ENCODE measurements at regions not wholly inside any gene's neighbourhood (a gene's known extent, or its start where the extent isn't known, plus 50 kb on each side); places are given as distances from the start of the nearest gene placed in this dataset.

DNA sequence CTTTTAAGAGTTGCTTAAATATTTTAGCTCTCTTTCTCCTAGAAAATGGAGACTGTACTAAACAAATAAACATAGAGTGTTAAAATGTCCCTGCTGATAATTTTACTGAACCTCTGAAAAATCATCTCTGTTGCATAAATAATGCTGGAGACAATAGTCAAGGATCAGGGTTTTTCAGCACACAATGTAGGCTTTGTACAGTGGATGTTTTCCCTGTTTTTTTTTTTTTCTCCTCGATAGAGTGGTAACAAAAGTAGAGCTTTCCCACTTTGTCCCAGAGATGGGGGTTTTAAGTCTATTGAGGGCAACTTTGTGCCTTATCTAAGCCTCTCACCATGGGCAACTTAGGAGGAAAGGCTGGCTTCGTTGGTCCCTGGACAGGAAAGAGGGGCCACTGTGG lies 222.6 kb upstream of the HDDC2 start:
- TF ChIP-seq ZNF274 (IDR thresholded peaks at IDR 0.05; ENCODE audit: low read depth, low read length): no peak
- no peak overlapping the region for H3K4me3 ChIP-seq (ENCODE audit: low read length)

DNA sequence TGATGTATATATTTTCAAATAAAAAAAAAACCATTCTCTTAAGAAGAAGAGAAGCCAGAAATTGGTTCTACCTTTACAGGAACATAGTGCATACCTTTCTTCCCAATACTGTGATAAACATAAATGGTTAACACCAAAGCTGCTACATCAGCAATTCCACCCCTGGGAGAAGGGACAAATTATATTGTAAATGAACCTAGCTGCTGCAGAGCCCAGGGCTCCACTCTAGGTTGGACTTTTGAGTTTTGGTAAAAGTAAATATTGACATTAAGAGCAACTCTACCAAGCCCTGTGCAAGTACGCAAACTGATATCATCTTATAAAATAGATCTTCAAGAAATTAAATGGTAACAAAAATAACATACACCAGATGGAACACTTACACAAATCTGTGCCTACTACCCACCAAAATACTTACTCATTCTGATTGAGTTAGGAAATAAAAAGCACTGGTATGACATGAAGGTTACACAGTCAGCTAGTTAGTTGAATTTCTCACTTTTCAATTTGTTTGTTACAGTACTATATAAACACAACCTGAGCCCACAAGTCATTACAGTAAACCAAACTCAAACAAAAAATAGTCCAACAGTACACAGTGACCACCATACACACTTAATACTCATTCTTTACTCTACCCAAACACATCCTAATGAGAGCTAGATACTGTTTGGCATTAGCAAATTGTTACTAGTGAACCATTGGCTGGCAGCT lies 223.3 kb upstream of the HEY2 start:
- no peak for TF ChIP-seq ZNF274 (IDR thresholded peaks at IDR 0.05; ENCODE audit: low read depth, low read length)

DNA sequence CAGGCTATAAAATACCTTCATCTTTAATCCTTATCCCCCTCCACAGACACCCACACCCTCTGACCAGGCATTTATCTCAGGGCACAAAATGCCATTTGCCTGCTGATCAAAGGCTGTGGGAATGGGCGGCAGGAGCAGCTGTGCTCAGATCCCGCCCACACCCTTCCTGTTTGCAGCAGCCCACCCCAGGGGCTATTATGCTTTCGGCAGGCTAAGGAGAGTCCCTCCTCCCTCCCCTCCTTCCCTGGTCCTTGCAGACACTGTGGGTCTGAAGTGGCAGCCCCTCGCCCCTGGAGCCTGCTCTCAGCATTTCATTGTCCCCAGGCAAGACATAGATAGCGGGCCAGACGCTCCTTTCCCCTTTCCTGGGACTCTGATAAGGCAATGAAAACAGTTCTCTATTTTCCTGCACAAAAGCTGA lies 220.8 kb upstream of the HEY2 start:
- H3K4me3 ChIP-seq (ENCODE audit: low read length): no peak overlapping the region
- TF ChIP-seq ZNF274 (IDR thresholded peaks at IDR 0.05; ENCODE audit: low read depth, low read length): no peak

More for the DNA sequence above, 223.3 kb upstream of the HEY2 start:
- no peak overlapping the region for H3K4me3 ChIP-seq (ENCODE audit: low read length)

DNA sequence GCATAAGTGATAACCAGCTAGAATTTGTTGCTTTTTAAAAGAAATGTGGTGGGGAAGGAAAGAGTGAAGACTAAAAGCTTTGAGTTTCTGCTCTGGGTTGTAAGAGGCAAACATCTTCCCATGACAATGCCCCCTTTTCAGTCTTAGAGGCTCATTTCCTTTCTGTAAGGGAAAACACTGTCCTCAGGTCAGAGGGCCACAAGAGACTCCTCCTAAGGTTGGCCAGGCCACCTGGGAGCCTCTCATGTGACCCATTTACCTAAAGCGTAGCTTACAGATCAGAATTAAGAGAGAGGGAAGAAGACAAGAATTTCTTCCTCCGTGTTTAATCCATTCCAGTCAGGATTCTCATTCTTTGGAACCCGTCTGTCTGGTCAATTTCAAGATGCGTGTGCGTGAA lies 220.4 kb upstream of the HEY2 start:
- TF ChIP-seq ZNF274 (IDR thresholded peaks at IDR 0.05; ENCODE audit: low read depth, low read length): no peak
- H3K4me3 ChIP-seq (ENCODE audit: low read length): no peak overlapping the region

DNA sequence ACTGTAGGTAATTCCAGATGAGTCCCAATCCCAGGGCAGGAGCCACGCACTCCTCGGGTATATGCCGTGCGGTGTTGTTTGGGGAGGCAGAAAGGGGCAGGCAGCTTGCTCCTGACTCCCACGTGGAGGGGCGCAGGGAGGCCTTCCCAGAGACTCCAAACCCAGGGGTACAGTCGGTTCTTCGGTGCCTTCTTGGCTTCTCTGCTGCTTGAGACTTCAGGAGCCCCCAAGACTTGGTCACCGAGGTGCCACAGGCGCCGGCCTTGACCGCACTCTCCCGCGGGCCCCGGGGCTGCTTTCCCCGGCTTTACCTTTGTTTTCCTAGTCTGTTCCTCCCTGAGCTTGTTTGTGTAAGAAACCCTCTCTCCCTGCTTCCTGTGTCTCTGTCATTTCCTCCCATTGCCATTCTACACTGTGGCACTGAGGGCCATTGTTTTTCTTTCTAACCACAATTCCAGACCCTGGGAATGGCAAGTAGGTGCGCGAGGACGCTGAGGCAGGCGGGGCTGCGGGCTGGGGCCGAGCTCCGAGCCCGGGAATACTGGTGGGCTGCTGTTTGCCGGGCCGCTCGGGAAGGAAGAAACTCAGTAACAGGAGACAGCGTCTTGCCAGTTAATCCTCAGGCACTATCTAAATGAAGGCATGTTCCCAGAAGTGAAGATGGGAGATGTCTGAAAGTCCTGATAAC lies 215.6 kb upstream of the HEY2 start:
- no peak for TF ChIP-seq ZNF274 (IDR thresholded peaks at IDR 0.05; ENCODE audit: low read depth, low read length)
- H3K4me3 ChIP-seq (ENCODE audit: low read length): no peak overlapping the region

DNA sequence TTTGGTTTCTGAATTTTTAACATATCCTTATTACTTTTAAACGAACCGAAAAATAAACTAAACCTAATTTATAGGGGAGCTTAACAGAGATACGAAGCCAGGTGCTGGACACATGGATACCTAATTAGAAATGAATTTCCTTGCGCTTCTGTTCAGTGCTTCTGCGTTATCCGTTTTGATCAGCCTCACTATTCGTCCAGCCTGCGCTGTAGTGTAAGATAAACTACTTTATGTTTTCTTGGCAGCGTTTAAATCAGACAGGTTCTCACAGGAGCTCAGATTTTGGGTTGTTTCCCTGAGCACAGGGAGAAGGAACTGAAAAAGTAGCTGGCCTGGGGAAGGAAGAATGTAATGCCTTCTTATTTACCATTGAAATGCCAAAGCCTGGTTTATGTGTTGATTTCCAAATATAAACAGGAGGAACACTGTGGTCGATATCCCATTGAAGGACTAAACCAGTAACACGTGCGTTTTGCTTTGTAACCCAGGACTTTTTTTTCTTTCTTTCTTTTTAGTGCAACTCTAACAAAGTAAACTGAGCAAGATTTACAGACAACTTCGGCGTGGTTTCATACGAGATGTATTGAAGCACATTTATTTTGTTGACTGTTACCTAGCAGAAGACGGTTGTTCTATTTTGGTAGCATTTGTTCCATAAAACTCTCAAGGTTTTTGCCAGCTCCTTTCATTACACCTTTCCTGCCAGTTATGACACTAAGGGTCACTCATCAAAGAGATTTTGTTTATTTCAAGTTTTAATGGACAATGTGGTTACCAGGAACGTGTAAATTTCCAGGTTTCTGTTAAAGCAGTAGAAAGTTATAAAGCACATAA lies 214.8 kb upstream of the HEY2 start:
- no peak overlapping the region for H3K4me3 ChIP-seq (ENCODE audit: low read length)

DNA sequence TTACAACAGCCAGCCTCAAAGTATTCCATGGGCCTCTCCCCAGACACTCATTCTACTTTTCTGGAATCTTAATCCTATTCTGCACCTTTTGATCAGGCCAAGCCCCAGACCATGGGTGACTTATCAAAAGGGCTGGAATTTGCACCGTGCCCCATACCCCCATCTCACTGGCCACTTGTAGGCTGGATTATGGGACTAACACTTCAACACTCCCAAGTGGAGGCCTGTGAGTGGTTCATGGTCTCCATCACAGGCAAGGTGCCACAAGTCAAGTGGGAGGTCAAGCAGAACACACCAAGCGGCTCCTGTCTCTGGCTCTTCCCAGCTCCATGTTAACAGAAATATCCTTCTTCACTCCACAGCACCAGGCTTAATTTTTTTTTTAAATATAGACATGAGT lies 212.3 kb upstream of the HEY2 start:
- H3K4me3 ChIP-seq (ENCODE audit: low read length): no peak overlapping the region
- TF ChIP-seq ZNF274 (IDR thresholded peaks at IDR 0.05; ENCODE audit: low read depth, low read length): no peak

More for the DNA sequence above, 214.8 kb upstream of the HEY2 start:
- no peak for TF ChIP-seq ZNF274 (IDR thresholded peaks at IDR 0.05; ENCODE audit: low read depth, low read length)

DNA sequence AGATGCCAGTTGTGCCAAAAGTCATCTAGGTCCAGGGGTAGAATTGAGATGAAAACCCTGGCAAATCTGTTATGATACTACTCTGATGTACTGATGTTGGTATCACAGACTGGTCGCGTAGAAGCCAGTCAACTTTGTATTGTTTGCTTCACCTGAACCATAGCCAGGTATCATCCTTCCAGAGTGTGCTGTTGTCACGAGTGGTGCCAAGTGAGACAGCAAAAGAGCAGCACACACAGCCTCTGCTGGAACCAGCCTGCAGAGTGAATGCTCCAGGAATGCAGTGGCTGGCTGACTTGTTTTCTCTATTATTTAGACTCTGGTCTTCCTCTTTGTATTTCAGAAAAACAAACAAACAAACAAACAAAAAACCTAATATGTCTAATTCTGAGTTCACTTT lies 209.5 kb upstream of the HEY2 start:
- no peak overlapping the region for H3K4me3 ChIP-seq (ENCODE audit: low read length)
- TF ChIP-seq ZNF274 (IDR thresholded peaks at IDR 0.05; ENCODE audit: low read depth, low read length): no peak

DNA sequence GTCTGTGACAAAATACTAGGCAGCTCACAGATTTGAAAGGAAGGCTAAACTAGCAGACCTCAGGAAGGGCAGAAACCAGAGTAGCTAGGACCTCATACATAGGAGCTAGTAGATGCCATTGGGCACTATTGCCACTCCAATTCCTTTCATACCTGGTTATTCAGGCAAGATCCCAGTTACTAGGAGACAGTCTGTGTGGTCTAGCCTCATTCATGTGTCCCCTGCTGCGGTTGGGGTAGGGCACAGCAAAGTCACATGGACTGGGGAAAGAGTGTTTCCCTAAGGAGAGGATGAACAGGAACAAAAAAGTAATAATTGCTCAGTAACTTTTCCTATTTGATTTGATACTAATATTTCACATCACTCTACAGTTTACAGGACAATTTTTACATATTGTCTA lies 204.6 kb upstream of the HEY2 start:
- H3K4me3 ChIP-seq (ENCODE audit: low read length): no peak overlapping the region
- TF ChIP-seq ZNF274 (IDR thresholded peaks at IDR 0.05; ENCODE audit: low read depth, low read length): no peak

DNA sequence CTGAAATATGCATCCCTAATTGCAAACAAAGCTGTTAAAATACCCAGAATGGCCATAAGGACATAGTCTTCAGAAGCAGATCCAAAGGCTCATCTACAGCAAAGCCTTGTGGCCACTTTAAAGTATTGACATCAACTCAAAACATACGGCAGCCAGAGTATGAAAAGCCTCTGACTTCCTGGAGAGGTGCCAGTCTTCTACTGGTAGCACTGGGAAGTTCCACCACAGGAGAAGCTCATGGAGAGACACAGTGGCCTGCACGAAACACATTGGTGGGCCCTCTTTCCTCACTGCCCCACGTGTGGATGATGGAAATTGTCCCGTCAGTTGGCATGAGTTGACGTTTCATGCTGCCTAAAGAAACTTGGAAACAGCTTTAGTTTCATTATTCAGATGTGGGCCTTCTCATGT lies 202.6 kb upstream of the HEY2 start:
- TF ChIP-seq ZNF274 (IDR thresholded peaks at IDR 0.05; ENCODE audit: low read depth, low read length): no peak
- no peak overlapping the region for H3K4me3 ChIP-seq (ENCODE audit: low read length)

DNA sequence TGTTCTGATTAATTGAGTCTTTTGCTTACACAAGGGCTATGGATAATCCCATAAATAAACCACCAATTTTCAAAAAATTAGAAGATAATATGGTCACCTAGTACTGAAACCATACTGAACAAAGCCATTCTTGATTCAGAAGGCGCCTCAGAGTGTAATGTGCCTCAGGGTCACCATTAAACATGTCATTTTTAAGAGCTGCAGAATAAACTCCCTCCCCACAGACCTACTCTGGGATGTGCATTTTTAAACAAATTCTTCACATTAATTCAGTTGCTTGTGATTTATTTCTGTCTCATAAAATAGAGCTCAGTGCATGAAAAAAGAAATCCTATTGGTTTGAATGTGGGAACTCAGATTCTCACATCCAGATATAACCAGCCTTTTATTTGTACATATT lies 202.1 kb upstream of the HEY2 start:
- no peak for TF ChIP-seq ZNF274 (IDR thresholded peaks at IDR 0.05; ENCODE audit: low read depth, low read length)
- H3K4me3 ChIP-seq (ENCODE audit: low read length): no peak overlapping the region

DNA sequence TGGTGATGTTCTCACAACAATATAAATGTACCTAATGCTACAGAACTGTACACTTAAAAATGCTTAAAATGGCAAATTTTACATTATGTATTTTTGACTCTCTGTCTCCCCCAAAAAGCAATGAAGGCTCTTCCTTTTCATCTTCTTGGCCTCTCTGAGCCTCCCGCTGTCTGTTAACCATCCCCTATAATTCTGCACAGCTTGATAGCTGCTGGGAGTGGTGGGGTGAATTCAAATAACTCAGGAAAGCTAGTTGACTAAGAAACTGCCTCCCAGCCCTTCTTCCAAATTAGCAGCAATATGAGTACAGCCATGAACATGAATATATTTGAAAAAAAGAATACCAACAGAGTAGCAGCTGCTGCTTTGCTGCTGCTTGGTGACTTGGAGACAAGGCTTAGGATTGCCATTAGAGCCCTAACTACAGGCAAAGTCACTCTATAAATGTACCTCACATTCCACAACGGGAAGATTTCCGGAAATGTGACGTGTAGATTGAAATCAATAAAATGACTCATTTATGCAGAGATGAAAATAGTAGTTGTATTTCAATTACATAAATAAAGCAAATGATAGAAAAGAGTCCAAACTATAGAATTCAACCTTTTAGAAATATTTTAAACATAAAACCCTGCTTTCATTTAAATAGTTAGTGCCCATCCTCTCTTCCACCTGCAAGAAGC lies 200.1 kb upstream of the HEY2 start:
- H3K4me3 ChIP-seq (ENCODE audit: low read length): no peak overlapping the region
- TF ChIP-seq ZNF274 (IDR thresholded peaks at IDR 0.05; ENCODE audit: low read depth, low read length): no peak

DNA sequence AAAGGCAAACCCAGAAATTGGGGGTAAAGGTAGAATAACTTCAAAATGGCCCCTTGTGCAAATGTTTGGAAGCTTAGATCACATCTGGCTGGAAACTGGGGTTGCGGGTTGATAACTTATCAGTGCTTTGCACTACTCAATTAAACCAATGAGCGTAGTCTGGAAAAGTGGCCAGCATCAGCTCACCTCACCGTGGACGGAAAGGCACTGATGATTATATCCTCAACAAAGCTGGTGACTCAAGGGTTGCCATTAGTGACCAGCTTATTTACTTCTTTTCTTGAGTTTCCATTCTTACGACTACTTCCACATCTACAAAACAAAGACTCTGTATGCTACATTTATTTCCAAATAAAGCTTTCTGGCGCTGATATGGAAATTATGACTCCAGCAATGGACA lies 198.5 kb upstream of the HEY2 start:
- TF ChIP-seq ZNF274 (IDR thresholded peaks at IDR 0.05; ENCODE audit: low read depth, low read length): no peak
- no peak overlapping the region for H3K4me3 ChIP-seq (ENCODE audit: low read length)

DNA sequence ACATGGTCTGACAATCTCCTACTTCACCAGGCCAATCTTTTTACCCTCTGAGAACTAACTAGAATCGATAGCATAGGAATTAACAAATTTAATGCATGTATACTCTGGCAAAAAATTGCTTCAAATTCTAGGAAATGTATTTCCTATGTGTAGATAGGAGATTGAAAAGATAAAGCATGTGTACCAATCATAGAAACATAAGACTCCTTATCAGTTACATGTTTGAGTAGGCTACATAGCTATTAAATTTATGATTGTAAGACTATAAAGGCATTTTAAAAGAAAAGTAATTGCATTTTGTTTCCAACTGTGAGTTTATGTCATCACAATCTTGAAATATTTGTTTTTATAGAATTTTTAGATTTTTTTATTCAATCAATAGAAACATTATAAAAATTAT lies 196.6 kb upstream of the HEY2 start:
- no peak for TF ChIP-seq ZNF274 (IDR thresholded peaks at IDR 0.05; ENCODE audit: low read depth, low read length)
- H3K4me3 ChIP-seq (ENCODE audit: low read length): no peak overlapping the region

Data from GM08714 (cell line).